HG03045 (cell line): ENCODE measurements at regions not wholly inside any gene's neighbourhood (a gene's known extent, or its start where the extent isn't known, plus 50 kb on each side); places are given as distances from the start of the nearest gene placed in this dataset.

Source experiments
- ATAC-seq: cut with Tn5 transposase; IDR thresholded peaks from one replicate; pipeline ENCODE4 v1.9.1; 2021; ENCODE audit warnings: mild to moderate bottlenecking, moderate library complexity; ENCODE audit not compliant: unreplicated experiment

DNA sequence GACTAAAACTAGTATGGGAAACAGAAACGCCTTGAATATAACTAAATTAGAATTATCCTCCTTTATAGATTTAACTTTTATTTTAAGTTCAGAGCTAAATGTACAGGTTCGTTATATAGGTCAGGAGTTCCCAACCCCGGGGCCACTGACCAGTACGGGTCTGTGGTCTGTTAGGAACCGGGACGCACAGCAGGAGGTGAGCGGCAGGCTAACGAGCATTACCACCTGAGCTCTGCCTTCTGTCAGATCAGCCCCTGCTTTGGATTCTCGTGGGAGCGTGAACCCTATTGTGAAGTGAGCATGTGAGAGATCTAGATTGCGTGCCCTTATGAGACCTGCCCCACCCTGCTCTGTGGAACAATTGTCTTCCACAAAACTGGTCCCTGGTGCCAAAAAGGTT is 51.0 kb downstream of the FAT4 start:
- no peak for ATAC-seq

DNA sequence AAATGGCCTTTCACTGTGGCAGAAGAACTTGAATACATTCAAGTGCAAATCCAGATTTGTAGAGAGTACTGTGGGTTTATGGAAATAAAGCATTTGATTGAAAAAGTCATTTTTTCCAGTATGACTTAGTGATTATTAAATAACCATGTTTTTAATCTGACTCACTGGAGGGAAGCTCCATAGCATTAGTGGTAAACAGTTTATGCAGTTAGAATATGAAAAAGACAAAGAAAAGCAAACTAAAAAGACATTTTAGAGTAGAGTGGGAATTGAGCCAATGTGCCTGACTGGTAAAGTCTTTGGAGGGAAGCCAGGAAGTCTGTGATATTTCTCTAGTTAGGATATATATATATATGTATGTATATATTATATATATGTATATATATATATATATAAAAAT is 53.4 kb downstream of the FAT4 start:
- no peak for ATAC-seq

DNA sequence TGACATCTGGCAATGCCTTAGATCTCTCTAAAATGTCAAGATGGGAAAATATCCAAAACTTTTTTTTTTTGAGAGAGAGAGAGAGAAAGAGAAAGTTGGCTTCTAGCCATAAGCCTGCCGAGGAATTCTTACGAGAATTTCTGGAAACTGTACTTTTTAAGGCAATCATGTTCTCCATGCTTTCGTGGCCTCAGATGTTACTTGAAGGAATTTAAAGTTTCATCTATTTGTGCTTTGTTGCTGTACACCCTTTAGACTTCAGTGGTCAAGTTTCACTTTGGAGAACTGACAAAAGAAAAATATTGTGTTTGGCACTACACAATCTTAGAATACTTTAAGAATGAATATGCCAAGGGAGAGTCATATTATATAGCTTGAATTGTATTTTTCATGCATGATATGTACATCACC is 53.9 kb downstream of the FAT4 start:
- ATAC-seq: no peak

DNA sequence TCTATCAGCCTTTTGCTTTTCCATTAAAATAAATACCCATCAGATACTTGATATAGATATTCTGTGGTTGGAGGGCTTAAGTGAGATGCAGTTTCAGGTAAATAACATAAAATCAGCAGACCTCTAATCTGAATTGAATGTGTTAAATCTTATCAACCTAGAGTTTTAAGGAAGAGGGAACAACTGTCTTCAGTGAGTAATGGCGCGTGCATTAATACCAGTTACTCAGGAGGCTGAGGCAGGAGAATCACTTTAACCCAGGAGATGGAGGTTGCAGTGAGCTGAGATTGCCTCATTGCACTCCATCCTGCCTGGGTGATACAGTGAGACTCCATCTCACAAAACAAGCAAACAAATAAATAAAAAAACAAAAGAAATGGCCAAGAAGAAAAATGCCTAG is 54.3 kb downstream of the FAT4 start:
- ATAC-seq: no peak

DNA sequence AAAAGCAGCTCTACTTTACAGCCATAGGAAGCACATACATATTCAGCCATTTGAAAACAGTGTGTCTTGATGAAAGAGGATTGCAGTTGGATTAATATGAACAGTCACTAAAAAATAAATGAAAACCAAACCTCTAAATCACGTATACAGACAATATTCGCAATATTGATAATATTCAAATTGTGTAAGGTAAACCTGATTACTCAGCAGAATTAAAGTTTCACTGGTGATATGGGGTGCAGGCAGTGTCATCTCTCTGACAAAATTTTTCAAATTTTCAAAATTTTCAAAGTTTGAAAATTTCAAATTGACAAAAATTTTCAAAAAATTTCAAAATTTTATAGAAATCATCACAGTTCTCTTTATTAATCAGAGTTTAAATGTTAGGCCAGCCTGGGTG is 55.7 kb downstream of the FAT4 start:
- no peak for ATAC-seq

DNA sequence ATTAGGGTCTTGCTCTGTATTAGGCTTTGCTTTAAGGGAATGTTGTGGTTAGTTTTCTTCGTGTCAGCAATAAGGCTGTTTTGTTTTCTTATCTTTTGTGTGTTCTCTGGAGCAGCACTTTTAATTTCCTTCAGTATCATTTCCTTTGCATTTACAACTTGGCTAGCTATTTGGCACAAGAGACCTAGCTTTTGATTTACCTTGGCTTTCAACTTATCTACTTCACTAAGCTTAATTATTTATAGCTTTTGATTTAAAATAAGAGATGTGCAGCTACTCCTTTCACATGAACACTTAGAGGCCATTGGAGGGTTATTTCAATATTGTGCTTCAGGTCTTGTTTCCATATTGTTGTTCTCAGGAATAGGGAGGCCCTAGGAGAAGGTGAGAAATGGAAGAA is 68.2 kb downstream of the FAT4 start:
- no peak for ATAC-seq

DNA sequence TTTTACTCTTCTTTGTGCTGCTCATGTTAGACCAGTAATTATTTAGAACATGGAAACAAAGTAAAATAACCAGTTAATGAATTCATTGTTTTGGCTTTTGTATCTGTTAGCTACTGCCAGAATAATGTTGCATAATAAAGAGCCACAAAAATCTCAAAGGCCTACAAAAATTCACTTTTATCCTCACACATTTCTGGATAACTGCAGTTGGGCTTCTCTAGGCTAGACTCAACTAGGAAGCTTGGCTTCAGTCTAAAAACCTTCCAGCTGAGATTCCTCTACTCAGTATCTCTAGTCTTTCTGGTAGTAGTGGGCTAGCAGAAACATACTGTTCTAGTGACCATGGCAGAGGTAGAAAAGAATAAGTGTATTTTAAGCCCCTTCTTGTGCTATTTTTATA is 73.0 kb downstream of the FAT4 start:
- ATAC-seq: no peak

DNA sequence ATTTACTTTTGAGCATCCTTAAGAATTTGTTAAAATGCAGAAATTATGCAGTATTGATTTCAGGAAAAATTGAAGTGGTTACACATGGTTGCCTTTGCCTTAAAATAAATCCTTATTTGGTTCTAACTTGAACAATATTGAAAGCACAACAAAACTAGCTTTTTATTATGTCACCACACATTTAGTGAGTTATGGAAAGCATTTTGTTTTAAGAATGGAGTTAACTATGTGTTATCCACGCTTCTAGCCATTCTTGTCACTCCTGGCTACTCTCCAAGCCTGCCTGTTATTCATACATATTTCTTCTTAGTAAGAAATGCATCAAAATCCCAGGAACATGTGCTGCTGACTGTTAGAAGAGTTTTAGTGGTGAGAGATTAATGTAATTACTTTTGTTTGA is 73.9 kb downstream of the FAT4 start:
- no peak for ATAC-seq

DNA sequence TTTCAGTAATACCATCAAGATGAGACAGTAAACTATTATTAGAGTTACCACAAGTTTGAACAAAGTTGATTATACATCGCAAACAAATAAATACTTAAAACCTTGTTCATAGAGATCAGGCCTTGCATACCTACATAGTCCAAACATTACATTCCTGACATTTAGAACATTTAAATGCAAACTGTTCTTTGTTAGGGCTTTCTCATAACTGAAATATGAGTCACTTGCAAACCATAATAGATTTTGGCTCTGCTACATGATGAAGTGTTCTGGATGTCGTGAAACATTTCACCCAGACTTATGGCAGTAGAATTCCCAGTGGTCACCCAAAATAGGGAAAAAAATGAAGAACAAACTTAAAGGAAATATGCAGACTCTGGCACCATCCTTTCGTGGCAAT is 75.0 kb downstream of the FAT4 start:
- ATAC-seq: no peak

DNA sequence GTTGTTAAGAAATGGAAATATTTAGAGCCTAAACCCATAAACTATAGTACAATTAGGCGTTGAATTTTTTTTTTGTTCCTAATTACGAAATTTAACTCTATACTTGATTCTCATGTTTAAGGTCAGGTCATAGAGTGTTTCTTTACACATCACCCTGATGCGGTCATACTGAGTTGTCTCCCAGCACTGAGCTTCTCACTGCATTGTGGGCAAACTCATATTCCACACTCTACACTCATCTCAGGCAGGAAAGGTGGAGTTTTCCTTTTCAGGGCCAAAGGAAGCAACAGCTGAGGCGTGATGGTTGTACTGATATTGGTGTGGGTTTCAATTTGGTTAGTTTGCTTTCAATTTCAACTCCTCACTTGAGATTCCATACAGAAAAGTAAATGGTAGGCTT is 75.4 kb downstream of the FAT4 start:
- no peak for ATAC-seq

DNA sequence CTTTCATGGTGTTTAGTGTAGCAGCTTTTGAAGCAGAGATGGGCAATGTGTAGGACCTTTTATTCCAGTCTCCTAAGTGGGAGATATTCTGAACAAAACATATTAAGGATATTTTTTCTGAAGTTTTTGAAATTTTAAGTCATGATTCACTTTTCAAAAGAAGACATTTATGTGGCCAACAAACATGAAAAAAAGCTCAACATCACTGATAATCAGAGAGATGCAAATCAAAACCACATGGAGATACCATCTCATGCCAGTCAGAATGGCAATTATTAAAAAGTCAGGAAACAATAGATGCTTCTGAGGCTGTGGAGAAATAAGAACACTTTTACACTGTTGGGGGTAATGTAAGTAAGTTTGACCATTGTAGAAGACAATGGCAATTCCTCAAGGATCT is 76.0 kb downstream of the FAT4 start:
- ATAC-seq: no peak

DNA sequence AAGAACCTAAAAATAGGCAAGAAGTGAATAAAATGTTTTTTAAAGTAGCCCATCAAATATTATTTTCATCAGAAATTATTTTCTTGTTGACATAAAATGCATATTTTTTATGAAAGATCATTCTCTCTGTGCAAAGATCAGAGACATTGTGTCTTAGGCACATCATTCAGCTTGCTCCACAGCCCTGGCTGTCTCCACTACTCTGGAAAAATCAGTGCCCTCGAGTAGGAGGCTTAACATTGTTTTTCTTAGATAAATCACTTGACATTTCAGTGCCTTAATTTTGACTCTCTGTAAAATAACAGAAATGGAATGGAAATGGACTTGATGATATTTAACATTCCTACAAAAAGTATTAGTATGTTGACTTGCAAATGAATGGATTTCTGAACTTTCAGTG is 77.9 kb downstream of the FAT4 start:
- ATAC-seq: no peak

DNA sequence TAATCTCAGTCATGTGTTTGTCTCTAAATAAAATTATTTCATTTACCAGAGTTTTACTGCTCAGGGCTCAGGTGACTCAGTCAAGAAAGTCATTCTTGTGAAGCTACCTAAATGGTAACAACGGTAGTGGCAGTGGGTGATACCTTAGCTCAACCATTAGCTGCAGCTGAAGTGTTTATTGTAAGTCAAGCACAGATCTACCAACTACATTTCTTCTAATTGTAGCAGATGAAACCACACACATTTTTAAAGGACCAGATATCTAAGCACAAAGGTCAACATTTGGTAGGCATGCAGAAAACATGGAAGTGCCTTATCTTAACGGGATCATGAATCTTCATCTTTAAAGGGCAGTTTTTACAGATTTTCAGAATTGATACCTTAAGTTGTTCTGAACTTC is 79.1 kb downstream of the FAT4 start:
- no peak for ATAC-seq

DNA sequence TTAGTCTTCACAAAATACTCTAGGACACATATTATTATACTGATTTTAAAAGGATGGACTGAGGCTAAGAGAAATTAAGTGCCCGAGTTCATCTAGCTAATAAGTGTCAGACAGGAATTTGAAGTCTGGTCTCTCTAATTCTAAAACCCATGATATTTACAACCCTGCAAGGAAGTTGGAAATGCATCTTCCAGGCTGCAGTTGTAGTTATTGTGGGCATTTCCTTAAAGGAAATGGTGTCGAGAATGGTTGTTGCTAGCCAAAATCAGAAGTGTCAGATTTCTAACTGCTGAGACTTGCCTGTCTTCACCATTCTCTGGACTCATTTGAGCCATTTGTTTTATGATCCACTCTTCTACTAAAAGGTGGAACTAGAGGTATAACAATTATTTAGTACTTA is 82.5 kb downstream of the FAT4 start:
- ATAC-seq: no peak

DNA sequence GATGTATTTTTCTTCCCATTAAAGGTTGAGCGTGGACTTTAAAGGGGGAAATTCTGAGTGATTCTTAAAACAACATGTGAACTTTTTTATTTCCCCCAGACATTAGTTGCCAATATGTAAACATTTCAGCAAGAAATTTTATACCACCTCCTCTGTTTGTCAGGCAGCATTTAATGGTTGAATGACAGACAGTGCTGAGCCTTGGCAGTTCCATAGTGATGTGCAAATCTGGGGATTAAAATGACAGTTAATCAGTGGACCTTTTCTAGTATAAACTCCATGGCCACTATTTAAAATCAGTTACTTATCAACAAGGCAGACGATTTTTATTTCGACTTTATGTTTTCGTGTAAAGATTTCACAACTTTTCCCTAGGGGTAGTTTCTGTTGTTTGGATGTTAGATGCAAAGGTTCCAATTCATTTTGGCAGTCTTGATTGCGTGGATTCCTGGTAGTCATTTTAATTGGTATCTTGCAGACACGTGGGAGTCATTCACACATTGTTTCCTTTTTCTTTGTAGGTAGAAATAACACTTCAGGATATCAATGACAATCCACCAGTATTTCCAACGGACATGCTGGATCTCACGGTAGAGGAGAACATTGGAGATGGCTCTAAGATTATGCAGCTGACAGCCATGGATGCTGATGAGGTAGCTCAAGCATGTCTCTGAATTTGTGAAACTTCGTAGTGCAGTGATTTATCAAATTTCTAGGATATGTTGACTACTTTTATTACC is 83.7 kb downstream of the FAT4 start:
- ATAC-seq: no peak

DNA sequence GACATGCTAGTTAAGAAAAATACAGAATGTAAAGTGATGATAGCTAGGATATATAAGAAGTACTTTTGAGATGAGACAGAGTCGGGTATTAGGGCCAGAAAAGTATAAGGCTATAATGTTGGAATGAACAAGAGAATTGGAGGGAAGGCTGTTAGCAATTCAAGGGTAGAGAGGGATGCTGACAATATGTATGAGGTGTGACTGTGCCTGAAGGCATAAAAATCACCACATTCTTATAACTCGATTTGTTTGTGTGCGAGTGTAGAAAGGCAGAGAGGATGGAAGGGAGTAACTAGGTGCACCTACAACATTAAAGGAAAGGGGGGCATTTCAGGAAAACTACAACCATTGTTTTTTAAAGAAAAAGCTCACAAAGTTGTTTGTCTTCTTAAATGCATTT is 86.0 kb downstream of the FAT4 start:
- no peak for ATAC-seq

DNA sequence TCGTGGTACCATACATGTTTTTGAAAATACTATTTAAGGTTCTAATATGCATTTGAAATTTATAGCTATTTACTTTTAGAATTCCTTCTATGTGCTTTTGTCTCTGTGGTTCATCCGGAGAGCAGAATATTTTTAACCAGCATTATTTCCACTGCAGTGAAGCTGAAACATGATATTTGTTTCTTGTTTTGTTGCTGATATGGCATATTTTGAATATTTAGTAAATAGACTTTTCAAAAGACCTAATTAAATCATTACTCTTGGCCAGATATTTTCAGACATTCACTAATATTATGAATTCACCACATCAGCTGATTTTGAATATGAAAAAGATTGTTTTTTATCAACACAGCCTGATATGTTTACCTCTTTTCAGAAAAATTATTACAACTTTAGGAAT is 87.0 kb downstream of the FAT4 start:
- no peak for ATAC-seq

DNA sequence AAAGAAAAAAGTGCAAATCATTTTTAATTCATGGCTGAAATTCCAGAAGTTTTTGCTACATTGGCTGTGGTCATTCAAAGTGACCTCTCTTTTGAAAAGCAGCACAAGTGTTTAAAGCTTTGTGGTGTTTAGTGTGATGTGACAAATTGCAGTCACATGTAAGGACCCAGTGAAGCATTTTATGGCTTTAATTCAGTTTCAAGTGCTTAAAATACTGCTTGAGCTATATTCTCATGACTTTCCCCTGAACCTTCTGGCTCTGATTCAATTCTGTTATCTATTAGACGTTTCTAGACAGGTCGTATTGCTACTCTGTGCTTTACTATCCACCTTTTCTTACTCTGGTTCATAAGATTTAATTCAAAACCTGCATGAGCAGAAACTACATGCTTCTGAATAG is 105.8 kb downstream of the FAT4 start:
- ATAC-seq: no peak

DNA sequence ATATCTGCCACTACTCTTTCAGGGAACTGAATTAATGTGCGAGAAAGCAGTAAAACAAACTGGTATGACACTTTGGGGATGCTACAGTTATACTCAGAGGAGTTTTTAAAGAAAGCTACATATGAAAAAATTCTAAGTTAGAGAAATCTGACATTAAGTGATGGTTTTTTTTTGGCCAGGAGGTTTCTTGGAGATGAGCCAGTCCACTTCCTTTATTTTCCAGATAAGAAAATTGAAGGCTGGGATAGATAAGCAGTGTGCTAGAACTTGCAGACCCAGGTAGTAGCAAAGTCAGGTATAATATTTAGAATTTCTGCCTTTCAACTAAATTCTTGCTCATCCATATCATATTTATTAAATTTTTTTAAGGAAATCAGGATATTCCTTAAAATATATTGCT is 106.8 kb downstream of the FAT4 start:
- no peak for ATAC-seq

DNA sequence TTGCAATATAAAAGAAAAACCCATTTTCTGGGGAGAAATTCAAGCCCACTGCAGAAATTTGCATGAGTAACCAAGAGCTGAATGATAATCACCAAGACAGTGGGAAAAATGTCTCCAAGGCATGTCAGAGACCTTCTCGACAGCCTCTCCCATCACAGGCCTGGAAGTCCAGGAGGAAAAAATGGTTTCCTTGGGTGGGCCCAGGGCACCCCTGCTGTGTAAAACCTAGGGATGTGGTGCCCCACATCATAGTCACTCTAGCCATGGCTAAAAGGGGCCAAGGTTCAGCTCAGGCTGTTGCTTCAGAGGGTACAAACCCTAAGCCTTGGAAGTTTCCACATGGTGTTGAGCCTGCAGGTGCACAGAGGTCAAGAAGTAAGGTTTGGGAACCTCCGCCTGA is 108.4 kb downstream of the FAT4 start:
- ATAC-seq: no peak

DNA sequence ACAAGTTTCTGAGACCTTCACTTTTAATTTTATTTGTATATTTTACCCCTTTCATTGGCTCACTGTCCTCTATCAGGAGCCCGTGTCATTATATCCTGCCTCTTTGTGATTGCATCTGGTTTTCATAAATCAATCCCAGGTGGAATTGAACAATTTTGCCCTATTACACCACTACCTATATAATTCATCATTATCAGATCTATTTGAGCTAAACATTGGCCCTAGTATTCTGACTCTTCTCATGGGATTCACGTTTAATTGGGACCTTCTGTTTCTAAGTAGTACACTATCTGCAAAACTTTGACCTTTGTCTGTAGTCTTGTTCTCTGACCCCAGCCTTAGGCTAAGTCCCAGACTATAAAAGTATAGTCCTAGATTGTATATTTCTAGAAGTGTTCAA is 114.1 kb downstream of the FAT4 start:
- no peak for ATAC-seq

DNA sequence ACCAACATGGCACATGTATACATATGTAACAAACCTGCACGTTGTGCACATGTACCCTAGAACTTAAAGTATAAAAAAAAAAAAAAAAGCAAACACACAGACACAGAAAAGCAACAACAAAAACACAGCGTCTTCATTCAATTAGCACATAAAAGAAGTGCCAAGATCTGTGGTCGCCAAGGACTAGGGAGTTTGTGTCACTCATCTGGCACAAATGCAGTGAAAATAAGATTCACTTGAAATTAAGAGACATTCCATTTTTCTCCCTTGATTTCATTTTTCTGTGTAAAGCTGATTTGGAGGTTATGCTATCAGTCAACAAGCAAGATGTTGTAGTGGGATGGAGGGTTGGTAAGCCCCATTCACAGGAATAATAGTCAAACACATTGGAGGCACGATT is 115.3 kb downstream of the FAT4 start:
- ATAC-seq: no peak

DNA sequence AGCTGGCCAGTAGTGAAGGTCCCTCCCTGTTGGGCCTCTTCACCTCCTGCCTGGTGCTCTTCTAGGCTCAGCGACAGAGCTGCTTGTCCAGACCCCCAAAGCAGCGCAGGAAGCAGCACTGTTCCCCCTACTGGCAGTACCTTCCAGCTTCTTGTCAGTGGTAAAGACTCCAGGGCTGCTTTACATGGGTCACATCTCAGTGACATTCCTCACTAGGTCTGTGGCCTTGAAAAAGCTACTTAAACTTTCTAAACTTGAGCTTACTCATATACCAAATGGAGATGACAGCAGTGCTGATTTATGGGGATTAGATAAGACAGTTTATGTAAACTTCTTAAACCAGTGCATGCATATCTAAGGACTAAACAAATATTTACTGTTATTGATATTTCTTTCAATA is 117.3 kb downstream of the FAT4 start:
- no peak for ATAC-seq

DNA sequence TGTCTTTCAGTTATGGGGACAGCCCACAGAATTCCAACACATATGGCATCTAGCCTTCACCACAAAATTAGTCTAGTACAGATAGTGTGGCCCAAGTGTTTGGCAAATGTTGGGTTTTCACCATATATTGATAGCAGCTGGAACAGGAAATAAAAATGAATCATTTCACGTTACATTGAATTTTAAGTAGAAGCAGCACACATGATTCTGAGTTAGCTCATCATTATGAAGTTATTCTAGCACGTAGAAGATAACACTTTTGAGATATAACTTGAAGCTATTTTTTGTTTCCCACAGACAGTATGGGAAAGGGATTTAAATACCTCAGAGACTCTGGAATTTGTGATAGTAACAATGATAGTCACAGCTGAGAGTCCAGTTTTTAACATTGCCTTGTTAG is 118.7 kb downstream of the FAT4 start:
- ATAC-seq: no peak
